HUES6 (cell line): ENCODE measurements at regions not wholly inside any gene's neighbourhood (a gene's known extent, or its start where the extent isn't known, plus 50 kb on each side); places are given as distances from the start of the nearest gene placed in this dataset.
"Not testable (repeated sequence)": the region's sequence is repeated elsewhere in the genome, so short reads cannot be mapped to it uniquely, and the experiment has no call there.

Source experiments
- H3K27ac ChIP-seq: 2 replicates; pipeline ENCODE4 v1.7.0; 2013; ENCODE audit warnings: low read depth, mild to moderate bottlenecking, low read length, inconsistent platforms
- H3K27me3 ChIP-seq: 2 replicates; pipeline ENCODE4 v1.6.1; 2013; ENCODE audit warnings: low read length; ENCODE audit not compliant: control insufficient read depth, insufficient read depth
- H3K36me3 ChIP-seq: 2 replicates; pipeline ENCODE4 v1.6.1; 2013; ENCODE audit warnings: low read length; ENCODE audit not compliant: control insufficient read depth, insufficient read depth
- H3K4me1 ChIP-seq: 2 replicates; pipeline ENCODE4 v1.6.1; 2013; ENCODE audit warnings: low read length; ENCODE audit not compliant: control insufficient read depth, insufficient read depth
- H3K4me3 ChIP-seq: 2 replicates; pipeline ENCODE4 v1.5.1; 2013; ENCODE audit warnings: low read depth, low read length
- H3K9ac ChIP-seq: one replicate; pipeline ENCODE4 v1.6.1; 2013; ENCODE audit warnings: mild to moderate bottlenecking, low read length
- H3K9me3 ChIP-seq: 2 replicates; pipeline ENCODE4 v1.6.1; 2013; ENCODE audit warnings: low read depth, low read length; ENCODE audit not compliant: control insufficient read depth, insufficient read depth

- Histone ChIP-seq H3K4me3 (no peak overlapping the region), H3K9me3 (no peaks in the 10 kb centered on the region), H3K4me1 (no peaks in the 10 kb centered on the region), H3K9ac (no peak overlapping the region), H3K27me3 (no peaks in the 10 kb centered on the region), H3K27ac (no peak overlapping the region), H3K36me3 (no peaks in the 10 kb centered on the region)
These were observed 459.5 kb upstream of the PDE3A start for GRCh38 chr12:19908830-19909229.

- H3K27me3 ChIP-seq: no peaks in the 10 kb centered on the region
- no peak overlapping the region for H3K4me3 ChIP-seq
- H3K27ac ChIP-seq: no peak overlapping the region
- H3K36me3 ChIP-seq: no peaks in the 10 kb centered on the region
- H3K9me3 ChIP-seq: no peaks in the 10 kb centered on the region
- H3K9ac ChIP-seq: no peak overlapping the region
- peaks cover 5% of the 10 kb centered on the region; the same call in 1 of the 2 replicates for H3K4me1 ChIP-seq
These were observed 458.9 kb upstream of the PDE3A start for GRCh38 chr12:19909418-19909817.

- Histone ChIP-seq H3K27me3 (no peaks in the 10 kb centered on the region), H3K9me3 (no peaks in the 10 kb centered on the region), H3K36me3 (no peaks in the 10 kb centered on the region), H3K4me3 (no peak overlapping the region), H3K27ac (no peak overlapping the region), H3K4me1 (peaks cover 16% of the 10 kb centered on the region; the same call in 1 of the 2 replicates), H3K9ac (no peak overlapping the region)
These were observed 457.7 kb upstream of the PDE3A start for GRCh38 chr12:19910681-19911080.

GRCh38 chr12:19912991-19913390 lies 455.3 kb upstream of the PDE3A start:
- Histone ChIP-seq H3K9me3 (no peaks in the 10 kb centered on the region), H3K4me3 (no peak overlapping the region), H3K27ac (no peak overlapping the region), H3K36me3 (no peaks in the 10 kb centered on the region), H3K27me3 (no peaks in the 10 kb centered on the region), H3K9ac (no peak overlapping the region), H3K4me1 (peaks cover 29% of the 10 kb centered on the region)

GRCh38 chr12:19915392-19916195 lies 452.7 kb upstream of the PDE3A start:
- no peak overlapping the region for H3K9ac ChIP-seq
- H3K4me3 ChIP-seq: no peak overlapping the region
- H3K36me3 ChIP-seq: no peaks in the 10 kb centered on the region
- H3K9me3 ChIP-seq: no peaks in the 10 kb centered on the region
- peak overlapping the region; percentile 16; the same call in 1 of the 2 replicates for H3K27ac ChIP-seq
- peaks cover 29% of the 10 kb centered on the region for H3K4me1 ChIP-seq
- no peaks in the 10 kb centered on the region for H3K27me3 ChIP-seq

GRCh38 chr12:19916196-19916753 lies 452.1 kb upstream of the PDE3A start:
- Histone ChIP-seq H3K27me3 (no peaks in the 10 kb centered on the region), H3K9me3 (no peaks in the 10 kb centered on the region), H3K27ac (no peak overlapping the region), H3K4me3 (no peak overlapping the region), H3K36me3 (no peaks in the 10 kb centered on the region), H3K9ac (no peak overlapping the region), H3K4me1 (peaks cover 29% of the 10 kb centered on the region)

- no peak overlapping the region for H3K9ac ChIP-seq
- H3K27ac ChIP-seq: no peak overlapping the region
- H3K4me3 ChIP-seq: no peak overlapping the region
These were observed 451.4 kb upstream of the PDE3A start for GRCh38 chr12:19916974-19917373.

GRCh38 chr12:19921716-19922115 lies 446.6 kb upstream of the PDE3A start:
- H3K4me1 ChIP-seq: not testable (repeated sequence)

More at GRCh38 chr12:19916974-19917373, 451.4 kb upstream of the PDE3A start:
- Histone ChIP-seq H3K36me3 (no peaks in the 10 kb centered on the region), H3K9me3 (no peaks in the 10 kb centered on the region), H3K27me3 (no peaks in the 10 kb centered on the region), H3K4me1 (peaks cover 29% of the 10 kb centered on the region)

GRCh38 chr12:19922717-19923116 lies 445.6 kb upstream of the PDE3A start:
- H3K9me3 ChIP-seq: no peaks in the 10 kb centered on the region
- no peak overlapping the region for H3K27ac ChIP-seq
- no peaks in the 10 kb centered on the region for H3K4me1 ChIP-seq
- H3K36me3 ChIP-seq: no peaks in the 10 kb centered on the region
- no peak overlapping the region for H3K4me3 ChIP-seq
- H3K27me3 ChIP-seq: no peaks in the 10 kb centered on the region
- H3K9ac ChIP-seq: no peak overlapping the region

More at GRCh38 chr12:19921716-19922115, 446.6 kb upstream of the PDE3A start:
- not testable (repeated sequence) for H3K9ac ChIP-seq, H3K36me3 ChIP-seq, H3K27ac ChIP-seq, H3K4me3 ChIP-seq, H3K9me3 ChIP-seq, H3K27me3 ChIP-seq

GRCh38 chr12:19924360-19924759 lies 444.0 kb upstream of the PDE3A start:
- Histone ChIP-seq H3K36me3 (no peaks in the 10 kb centered on the region), H3K27ac (no peak overlapping the region), H3K27me3 (no peaks in the 10 kb centered on the region), H3K9me3 (no peaks in the 10 kb centered on the region), H3K9ac (no peak overlapping the region), H3K4me3 (no peak overlapping the region), H3K4me1 (no peaks in the 10 kb centered on the region)

- H3K9ac ChIP-seq: no peak overlapping the region
- no peak overlapping the region for H3K27ac ChIP-seq
- no peaks in the 10 kb centered on the region for H3K27me3 ChIP-seq
- H3K36me3 ChIP-seq: no peaks in the 10 kb centered on the region
- H3K4me1 ChIP-seq: no peaks in the 10 kb centered on the region
- no peak overlapping the region for H3K4me3 ChIP-seq
- no peaks in the 10 kb centered on the region for H3K9me3 ChIP-seq
These were observed 442.5 kb upstream of the PDE3A start for GRCh38 chr12:19925841-19926240.
